ENCODE measurements at regions not wholly inside any gene's neighbourhood (a gene's known extent, or its start where the extent isn't known, plus 50 kb on each side); places are given as distances from the start of the nearest gene placed in this dataset.

GRCh38 chr14:22415605-22415959 lies 173.4 kb downstream of the DAD1 start:
- DNase-seq (ENCODE audit: low spot score) = no peak

- DNase-seq (ENCODE audit: low spot score) = no peak
These were observed 174.0 kb downstream of the DAD1 start for GRCh38 chr14:22414876-22415604.

GRCh38 chr14:22412926-22413411 lies 176.1 kb downstream of the DAD1 start:
- no peak for DNase-seq (ENCODE audit: low spot score)

GRCh38 chr14:22411398-22412055 lies 177.5 kb downstream of the DAD1 start:
- DNase-seq (ENCODE audit: low spot score) = no peak

GRCh38 chr14:22410497-22410896 lies 178.5 kb downstream of the DAD1 start:
- no peak for DNase-seq (ENCODE audit: low spot score)

- DNase-seq (ENCODE audit: low spot score) = no peak
These were observed 180.0 kb downstream of the DAD1 start for GRCh38 chr14:22409006-22409405.

GRCh38 chr14:22408547-22408946 lies 180.5 kb downstream of the DAD1 start:
- no peak for DNase-seq (ENCODE audit: low spot score)

- DNase-seq (ENCODE audit: low spot score) = no peak
These were observed 182.0 kb downstream of the DAD1 start for GRCh38 chr14:22407033-22407432.

- DNase-seq (ENCODE audit: low spot score) = no peak
These were observed 183.8 kb downstream of the DAD1 start for GRCh38 chr14:22405201-22405600.

- DNase-seq (ENCODE audit: low spot score) = no peak
These were observed 185.7 kb downstream of the DAD1 start for GRCh38 chr14:22403296-22403695.

- no peak for DNase-seq (ENCODE audit: low spot score)
These were observed 188.3 kb downstream of the DAD1 start for GRCh38 chr14:22400655-22401259.

- DNase-seq (ENCODE audit: low spot score) = no peak
These were observed 189.2 kb downstream of the DAD1 start for GRCh38 chr14:22399776-22400175.

- no peak for DNase-seq (ENCODE audit: low spot score)
These were observed 191.7 kb downstream of the DAD1 start for GRCh38 chr14:22397221-22397737.

GRCh38 chr14:22395803-22396202 lies 193.2 kb downstream of the DAD1 start:
- DNase-seq (ENCODE audit: low spot score) = no peak

- DNase-seq (ENCODE audit: low spot score) = no peak
These were observed 194.4 kb downstream of the DAD1 start for GRCh38 chr14:22394616-22395015.

GRCh38 chr14:22393796-22394195 lies 195.2 kb downstream of the DAD1 start:
- no peak for DNase-seq (ENCODE audit: low spot score)

- peak; percentile 40 for DNase-seq (ENCODE audit: low spot score)
These were observed 197.0 kb downstream of the DAD1 start for GRCh38 chr14:22391908-22392565.

- no peak for DNase-seq (ENCODE audit: low spot score)
These were observed 198.1 kb downstream of the DAD1 start for GRCh38 chr14:22390824-22391461.

GRCh38 chr14:22390195-22390594 lies 198.8 kb downstream of the DAD1 start:
- no peak for DNase-seq (ENCODE audit: low spot score)

- DNase-seq (ENCODE audit: low spot score) = no peak
These were observed 200.1 kb downstream of the DAD1 start for GRCh38 chr14:22388669-22389595.

- DNase-seq (ENCODE audit: low spot score) = no peak
These were observed 201.2 kb downstream of the DAD1 start for GRCh38 chr14:22387776-22388241.

Data from AG08396 (cell line).